Endometrium (tissue), 2 donors: ENCODE measurements at regions not wholly inside any gene's neighbourhood (a gene's known extent, or its start where the extent isn't known, plus 50 kb on each side); places are given as distances from the start of the nearest gene placed in this dataset.
"Not testable (repeated sequence)": the region's sequence is repeated elsewhere in the genome, so short reads cannot be mapped to it uniquely, and the experiment has no call there.

ENCODE experiments used
- FAIRE-seq: peaks from 2 replicates; lab custom pipeline; 2012; peaks lifted over from hg19 to GRCh38; lab: Jason Lieb, UNC
- donor health status: control.
- donor health status: control.

- no peak for FAIRE-seq
Measured at GRCh38 chr5:85656050-85656449, 961.7 kb upstream of the COX7C start.

- FAIRE-seq, result not testable (repeated sequence)
Measured at GRCh38 chr5:85657328-85657727, 960.4 kb upstream of the COX7C start.

- not testable (repeated sequence) for FAIRE-seq
Measured at GRCh38 chr5:85662969-85663707, 954.6 kb upstream of the COX7C start.

GRCh38 chr5:85663708-85664031 lies 954.1 kb upstream of the COX7C start:
- FAIRE-seq, result no peak

- no peak for FAIRE-seq
Measured at GRCh38 chr5:85670417-85670816, 947.3 kb upstream of the COX7C start.

- FAIRE-seq, result no peak
Measured at GRCh38 chr5:85671223-85671970, 946.3 kb upstream of the COX7C start.

GRCh38 chr5:85681871-85682270 lies 935.9 kb upstream of the COX7C start:
- no peak for FAIRE-seq

GRCh38 chr5:85684351-85684750 lies 933.4 kb upstream of the COX7C start:
- FAIRE-seq, result no peak

- FAIRE-seq, result no peak
Measured at GRCh38 chr5:85703296-85703695, 914.4 kb upstream of the COX7C start.

GRCh38 chr5:85709728-85710127 lies 908.0 kb upstream of the COX7C start:
- FAIRE-seq, result no peak

- FAIRE-seq, result no peak
Measured at GRCh38 chr5:85716344-85717202, 901.2 kb upstream of the COX7C start.

- FAIRE-seq, result no peak
Measured at GRCh38 chr5:85717203-85717563, 900.6 kb upstream of the COX7C start.

GRCh38 chr5:85732185-85732584 lies 885.6 kb upstream of the COX7C start:
- FAIRE-seq, result no peak

- no peak for FAIRE-seq
Measured at GRCh38 chr5:85741972-85742371, 875.8 kb upstream of the COX7C start.

GRCh38 chr5:85760519-85760918 lies 857.2 kb upstream of the COX7C start:
- no peak for FAIRE-seq

- FAIRE-seq, result no peak
Measured at GRCh38 chr5:85769347-85769746, 848.4 kb upstream of the COX7C start.

GRCh38 chr5:85784746-85785145 lies 833.0 kb upstream of the COX7C start:
- FAIRE-seq, result no peak

- no peak for FAIRE-seq
Measured at GRCh38 chr5:85813146-85813545, 804.6 kb upstream of the COX7C start.

GRCh38 chr5:85814596-85814995 lies 803.1 kb upstream of the COX7C start:
- FAIRE-seq, result no peak

- no peak for FAIRE-seq
Measured at GRCh38 chr5:85823462-85824426, 794.0 kb upstream of the COX7C start.

GRCh38 chr5:85838781-85839180 lies 779.0 kb upstream of the COX7C start:
- no peak for FAIRE-seq

- FAIRE-seq, result no peak
Measured at GRCh38 chr5:85841653-85842052, 776.1 kb upstream of the COX7C start.
